Left colon (tissue), 2 donors: ENCODE measurements at regions not wholly inside any gene's neighbourhood (a gene's known extent, or its start where the extent isn't known, plus 50 kb on each side); places are given as distances from the start of the nearest gene placed in this dataset.
"Not testable (repeated sequence)": the region's sequence is repeated elsewhere in the genome, so short reads cannot be mapped to it uniquely, and the experiment has no call there.

Experiments used
- ATAC-seq: fragments of 200-7000 bp; cut with Tn5 transposase; one replicate; pipeline ENCODE4 v1.9.1; 2020; ENCODE audit warnings: mild to moderate bottlenecking, moderate library complexity
- DNase-seq, 2 donors: peaks; one replicate each; pipeline ENCODE4 v3.0.0-alpha.2; 2020
- intact Hi-C, 2 donors: fragments of 100-400 bp; cut with DNase I in 1 of 2; cut with micrococcal nuclease in 1 of 2; formaldehyde crosslinking; loops; one replicate each; pipeline versions ENCODE4 v1.11.2 to v1.14.0; 2022; cut with DNase I, micrococcal nuclease
- donor health status: DM: no; HTN: no; CAD: no.
- donor health status: DM: yes; HTN: yes; CAD: no.

DNA sequence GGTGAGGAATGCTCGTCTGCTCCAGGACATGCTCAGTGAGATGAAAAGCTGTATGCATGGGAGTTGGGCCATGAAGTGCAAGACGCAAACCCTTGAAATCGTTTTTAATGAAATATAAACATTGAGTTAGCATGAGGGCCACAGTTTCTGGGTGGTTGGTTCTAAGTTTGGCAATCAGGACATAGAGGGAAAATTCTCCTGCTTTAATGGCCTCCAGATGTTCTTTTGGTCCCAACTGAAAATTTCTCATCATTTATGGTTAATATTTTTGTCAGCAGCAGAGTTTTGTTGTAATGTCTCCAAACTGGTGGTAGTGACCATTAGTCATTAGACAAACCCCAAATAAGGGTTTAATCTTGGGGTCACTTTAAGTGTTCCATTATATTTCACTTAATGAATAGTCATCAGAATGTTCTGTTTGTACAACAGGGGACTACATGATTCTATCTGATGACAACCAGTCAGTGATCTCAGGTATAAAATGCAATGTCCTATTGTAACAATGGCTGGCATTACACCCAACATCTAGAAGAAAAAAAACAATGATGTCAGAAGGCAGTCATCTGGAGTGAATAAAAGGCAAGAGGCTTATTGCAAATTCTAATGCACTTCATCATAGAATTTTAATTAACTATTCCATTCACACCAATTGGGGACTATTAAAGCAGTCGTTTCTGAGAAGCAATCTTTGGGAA, 197.4 kb downstream of the JCAD start:
- ATAC-seq (no peak), DNase-seq (no peak)
- intact Hi-C loops, result no loop called here

DNA sequence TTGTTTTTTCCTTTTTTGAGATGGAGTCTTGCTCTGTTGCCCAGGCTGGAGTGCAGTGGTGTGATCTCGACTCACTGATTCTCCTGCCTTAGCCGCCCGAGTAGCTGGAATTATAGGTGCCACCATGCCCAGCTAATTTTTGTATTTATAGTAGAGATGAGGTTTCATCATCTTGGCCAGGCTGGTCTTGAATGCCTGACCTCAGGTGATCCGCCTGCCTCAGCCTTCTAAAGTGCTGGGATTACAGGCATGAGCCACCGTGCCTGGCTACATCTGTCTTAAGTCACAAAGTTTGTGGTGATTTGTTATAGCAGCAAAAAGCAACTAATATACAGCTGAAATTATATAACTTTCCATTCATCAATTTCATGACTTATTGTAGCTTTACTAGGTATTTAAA, 198.2 kb downstream of the JCAD start:
- DNase-seq, ATAC-seq, intact Hi-C loops: not testable (repeated sequence)

DNA sequence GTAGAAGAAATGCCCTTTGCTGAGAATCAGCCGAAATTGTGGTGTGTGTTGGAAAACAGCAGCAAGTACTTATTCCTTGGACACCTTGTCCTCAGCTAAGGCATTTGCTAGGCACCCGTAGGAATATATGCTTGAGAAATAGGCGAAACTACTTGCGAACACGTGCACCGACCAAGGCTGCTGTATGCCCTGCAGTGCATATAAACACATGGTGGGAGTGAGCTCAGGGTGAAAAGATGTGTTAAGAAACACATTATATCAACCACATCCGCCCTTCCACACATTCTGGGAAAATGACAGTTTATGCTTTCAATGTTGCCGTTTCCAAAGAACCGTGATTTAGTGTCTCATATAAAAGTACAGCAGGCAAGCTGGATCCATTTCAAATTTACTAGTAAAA, 199.2 kb downstream of the JCAD start:
- DNase-seq (no peak), ATAC-seq (no peak)
- intact Hi-C loops, result no loop called here

- intact Hi-C loops, result no loop called here
- no peak for DNase-seq
Observed at GRCh38 chr10:29859521-29860130, 199.8 kb downstream of the JCAD start.

DNA sequence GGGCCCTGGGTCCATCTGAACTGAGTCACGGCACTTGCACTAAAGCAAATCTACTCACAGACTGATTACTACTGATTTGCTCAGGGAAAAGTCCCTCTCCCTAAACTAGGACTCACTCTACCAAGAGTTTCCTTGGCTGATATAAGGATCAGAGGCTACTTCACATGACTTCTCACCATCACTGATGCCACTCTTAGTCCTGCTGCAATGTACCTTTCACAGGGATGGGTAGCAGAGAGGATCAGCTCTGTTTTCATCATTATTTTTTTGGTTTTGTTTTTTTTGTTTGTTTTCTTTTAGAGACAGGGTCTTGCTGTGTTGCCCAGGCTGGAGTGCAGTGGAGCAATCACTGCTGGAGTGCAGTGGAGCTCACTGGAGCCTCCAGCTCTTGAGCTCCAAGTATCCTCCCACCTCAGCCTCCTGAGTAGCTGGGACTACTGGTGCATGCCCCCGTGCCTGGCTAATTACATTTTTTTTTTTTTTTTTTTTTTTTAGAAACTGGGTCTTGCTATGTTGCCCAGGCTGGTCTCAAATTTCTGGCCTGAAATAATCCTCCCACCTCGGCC, 200.6 kb downstream of the JCAD start:
- ATAC-seq (peak; percentile 8), DNase-seq (no peak)
- intact Hi-C loops, result no loop called here

More at GRCh38 chr10:29859521-29860130, 199.8 kb downstream of the JCAD start:
- ATAC-seq, result no peak

DNA sequence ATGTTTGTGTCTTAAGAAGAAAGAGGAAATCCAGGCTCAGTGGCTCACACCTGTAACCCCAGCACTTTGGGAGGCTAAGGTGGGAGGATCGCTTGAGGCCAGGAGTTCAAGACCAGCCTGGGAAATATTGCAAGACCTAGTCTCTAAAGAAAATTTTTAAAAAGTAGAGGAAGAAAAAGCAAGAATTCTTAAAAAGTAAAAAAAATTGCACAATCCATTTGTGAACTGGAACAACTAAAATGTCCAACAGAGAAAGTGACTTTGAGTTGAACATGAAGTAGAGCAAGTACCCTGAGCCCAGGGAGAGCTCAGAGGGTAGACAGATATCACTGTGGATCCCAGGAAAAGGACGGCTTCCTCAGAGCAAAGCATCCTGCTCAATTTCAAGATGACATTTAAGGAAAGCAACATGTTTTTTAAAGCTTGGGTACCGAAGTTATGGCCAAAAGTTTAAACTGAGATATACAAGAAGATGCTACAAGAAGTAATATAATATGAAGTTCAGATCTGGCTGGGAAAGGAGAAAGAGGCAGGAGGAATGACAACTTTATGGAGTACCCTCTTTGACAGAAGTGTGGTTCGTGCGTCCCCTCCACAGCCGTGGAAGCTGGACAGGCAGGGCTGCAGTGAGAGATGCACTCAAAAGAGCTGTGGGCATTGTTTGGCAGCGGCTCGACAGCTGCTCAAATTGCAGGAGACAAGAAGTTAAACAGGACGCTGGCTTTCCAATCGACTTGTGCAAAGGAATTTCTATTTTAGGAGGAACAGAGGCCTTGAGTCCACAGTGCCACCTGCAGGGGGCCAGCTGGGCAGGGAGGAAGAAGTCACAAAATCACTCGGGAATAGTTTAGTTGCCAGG, 201.3 kb downstream of the JCAD start:
- intact Hi-C loops, result no loop called here
- ATAC-seq (peak; percentile 73), DNase-seq (peak; percentile 55 to 62)

- DNase-seq (no peak), ATAC-seq (no peak)
- intact Hi-C loops, result no loop called here
Observed at GRCh38 chr10:29856295-29856694, 203.1 kb downstream of the JCAD start.

DNA sequence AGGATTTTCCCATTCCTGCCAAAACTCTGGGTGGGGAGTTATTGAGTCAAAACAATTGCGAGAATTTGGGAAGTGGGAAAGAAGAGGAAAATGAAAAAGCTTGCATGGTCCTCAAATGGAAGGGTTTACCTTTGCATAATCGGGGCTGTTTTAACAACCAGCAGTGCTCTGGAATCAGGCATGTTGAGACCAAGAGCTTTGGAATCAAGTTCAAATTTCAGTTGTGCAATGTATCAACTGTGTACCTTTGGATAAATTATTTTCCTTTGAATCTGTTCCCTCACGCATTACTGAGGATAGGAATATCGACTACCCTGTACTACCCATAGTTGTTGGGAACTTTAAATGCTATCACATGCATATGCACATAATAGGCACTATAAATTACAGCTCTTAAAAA, 205.5 kb downstream of the JCAD start:
- ATAC-seq, result no peak
- DNase-seq, result no peak
- intact Hi-C loops, result no loop called here

DNA sequence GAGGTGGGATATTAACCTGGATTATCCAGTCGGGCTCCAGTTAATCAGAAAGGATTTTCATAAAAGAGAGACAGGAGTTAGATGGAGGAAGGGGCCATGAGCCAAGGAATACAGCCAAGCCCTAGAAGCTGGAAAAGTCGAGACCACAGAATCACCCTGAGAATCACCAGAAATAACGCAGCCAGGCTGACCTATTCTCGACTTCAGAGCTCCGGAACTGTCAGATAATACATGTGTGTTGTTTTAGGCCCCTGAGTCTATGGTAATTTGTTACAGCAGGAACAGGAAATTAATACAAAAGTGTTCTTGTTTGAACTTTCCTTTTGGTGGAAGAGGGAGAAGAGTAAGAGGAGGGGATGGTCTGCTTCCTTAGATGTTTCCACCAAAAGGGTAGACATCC, 208.1 kb downstream of the JCAD start:
- DNase-seq (no peak), ATAC-seq (no peak)
- intact Hi-C loops, result no loop called here

DNA sequence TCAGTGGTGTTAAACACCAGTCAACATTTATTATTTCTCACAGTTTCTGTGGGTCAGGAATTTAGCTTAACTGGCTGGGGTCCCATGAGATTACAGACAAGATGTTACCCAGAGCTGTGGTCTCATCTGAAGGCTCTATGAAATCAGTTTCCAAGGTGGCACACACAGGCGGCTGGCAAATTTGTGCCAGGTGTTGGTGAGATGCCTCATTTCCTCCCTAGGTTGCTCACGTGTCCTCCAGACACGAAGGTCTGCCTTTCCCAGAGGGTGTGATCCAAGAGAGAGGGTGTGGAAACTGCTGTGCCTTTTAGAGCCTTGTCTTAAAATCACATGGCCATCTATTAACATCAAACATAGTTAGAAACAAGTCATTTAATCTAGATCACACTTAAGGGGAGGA, 209.0 kb downstream of the JCAD start:
- intact Hi-C loops, result no loop called here
- DNase-seq (no peak), ATAC-seq (no peak)

- ATAC-seq, result no peak
- no peak for DNase-seq
- intact Hi-C loops, result no loop called here
Observed at GRCh38 chr10:29849886-29850285, 209.5 kb downstream of the JCAD start.

DNA sequence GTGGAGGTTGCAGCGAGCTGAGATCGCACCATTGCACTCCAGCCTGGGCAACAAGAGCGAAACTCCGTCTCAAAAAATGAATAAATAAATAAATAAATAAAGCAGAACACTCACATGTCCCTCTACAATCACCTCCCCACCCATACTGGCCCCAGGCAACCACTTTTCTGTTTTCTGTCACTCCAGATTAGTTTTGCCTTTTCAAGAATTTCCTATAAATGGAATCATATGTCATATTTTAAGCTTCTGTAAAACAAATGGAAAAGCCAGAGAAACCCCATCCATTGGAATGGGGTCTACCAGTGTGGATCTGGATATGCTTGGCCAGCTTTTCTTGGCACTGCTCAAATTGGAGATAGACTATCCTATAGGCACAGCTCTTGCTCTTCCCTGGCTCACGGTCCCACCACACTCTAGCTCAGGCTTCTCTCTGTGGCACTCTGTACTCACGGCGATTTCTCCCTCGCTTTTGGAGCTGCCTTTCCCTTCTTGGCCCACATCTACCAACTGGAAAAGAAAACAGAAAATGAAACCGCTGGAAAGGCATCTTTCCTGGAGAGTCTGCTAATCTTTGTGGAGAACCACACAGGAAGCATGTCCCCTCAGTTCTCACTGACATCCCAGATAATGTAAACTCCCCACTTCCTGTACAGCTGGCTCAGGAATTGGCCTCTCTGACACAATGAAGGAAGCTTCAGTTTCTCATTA, 210.1 kb downstream of the JCAD start:
- no peak for ATAC-seq
- intact Hi-C loops, result no loop called here
- no peak for DNase-seq

DNA sequence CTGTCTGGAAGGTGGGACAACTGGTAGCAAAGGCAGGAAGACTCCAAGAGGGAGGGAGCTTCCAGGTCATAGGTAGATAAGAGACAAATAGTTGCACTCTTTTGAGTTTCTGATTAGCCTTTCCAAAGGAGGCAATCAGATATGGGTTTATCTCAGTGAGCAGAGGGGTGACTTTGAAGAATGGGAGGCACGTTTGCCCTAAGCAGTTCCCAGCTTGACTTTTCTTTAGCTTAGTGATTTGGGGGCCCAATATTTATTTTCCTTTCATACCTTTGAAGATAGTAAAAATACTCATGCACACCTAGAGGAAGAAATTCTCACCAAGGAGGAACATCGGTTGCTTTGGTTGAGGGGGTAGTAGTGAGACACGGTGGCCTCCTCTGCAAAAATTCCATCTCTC, 212.1 kb upstream of the SVIL start:
- DNase-seq (no peak), ATAC-seq (no peak)
- intact Hi-C loops, result no loop called here

DNA sequence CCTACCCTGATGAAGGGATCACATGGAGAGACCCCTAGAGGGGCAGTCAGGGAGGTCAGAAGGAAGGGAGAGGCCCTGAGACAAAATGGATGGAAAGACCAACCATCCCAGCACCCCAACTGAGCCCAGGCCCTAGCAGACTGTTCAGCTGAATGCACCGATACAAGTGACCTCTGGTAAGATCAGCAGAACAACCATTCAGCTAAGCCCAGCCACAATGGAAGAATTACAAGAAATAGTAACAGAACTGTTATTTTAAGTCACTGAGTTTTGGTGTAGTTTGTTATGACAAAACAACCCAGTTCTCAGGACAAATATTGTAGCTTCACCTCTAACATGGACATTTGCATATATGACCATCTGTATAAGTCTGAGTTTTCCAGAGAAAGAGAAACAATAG, 210.4 kb upstream of the SVIL start:
- DNase-seq, result no peak
- intact Hi-C loops, result no loop called here
- ATAC-seq, result no peak

GRCh38 chr10:29843143-29843542, 208.4 kb upstream of the SVIL start:
- no peak for ATAC-seq
- intact Hi-C loops, result no loop called here

GRCh38 chr10:29841724-29842649, 207.2 kb upstream of the SVIL start:
- DNase-seq, result peak; percentile 19 to 76
- ATAC-seq, result peak; percentile 62
- intact Hi-C loops, result no loop called here

More at GRCh38 chr10:29843143-29843542, 208.4 kb upstream of the SVIL start:
- peak in 1 of 2 donors; percentile 40 for DNase-seq

- ATAC-seq, result peak; percentile 76
- DNase-seq, result no peak
- intact Hi-C loops, result no loop called here
Observed at GRCh38 chr10:29840516-29841276, 205.9 kb upstream of the SVIL start.
